ENCODE measurements at regions not wholly inside any gene's neighbourhood (a gene's known extent, or its start where the extent isn't known, plus 50 kb on each side); places are given as distances from the start of the nearest gene placed in this dataset.

DNA sequence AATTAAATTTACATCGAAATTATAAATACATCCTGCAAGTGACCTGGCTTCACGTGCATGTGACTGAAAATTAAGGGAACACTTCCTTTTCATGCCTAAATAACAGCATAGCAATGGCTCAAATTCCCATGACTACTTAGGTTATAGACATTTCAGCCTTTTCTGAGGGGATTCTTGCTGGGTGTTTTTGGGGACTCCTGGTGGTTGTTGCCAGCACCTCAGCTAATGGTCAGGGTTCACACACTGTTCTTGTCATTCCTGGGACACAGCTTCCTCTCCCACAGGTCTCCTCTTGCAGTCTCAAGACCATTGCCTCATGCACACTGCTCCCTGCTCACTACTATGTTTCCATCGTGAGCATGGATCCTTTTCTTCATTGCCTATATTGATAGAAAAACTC lies 148.9 kb upstream of the GLI3 start:
- no peak overlapping the region for H3K27ac ChIP-seq (ENCODE audit: insufficient read length, low read depth, low read length)
- H3K18ac ChIP-seq (ENCODE audit: insufficient read length, low read depth, low read length) = no peak overlapping the region
- H3K79me1 ChIP-seq (ENCODE audit: insufficient read depth, low read depth, low read length, poor library complexity, severe bottlenecking) = no peaks in the 10 kb centered on the region
- H2BK12ac ChIP-seq (ENCODE audit: insufficient read length, low read depth, low read length) = no peak overlapping the region
- no peak overlapping the region for H3K9ac ChIP-seq (ENCODE audit: extremely low read depth, insufficient read length, low read length)
- no peak overlapping the region for H3K23ac ChIP-seq (ENCODE audit: insufficient read length, low read depth, low read length)
- Mint-ChIP-seq H3K27ac (no peak overlapping the region), H3K9me3 (peaks cover 6 to 7% of the 10 kb centered on the region in 2 experiments; a peak in 4 of 5 replicates), H3K4me3 (no peak overlapping the region), H3K4me1 (no peaks in the 10 kb centered on the region), H3K36me3 (ENCODE audit: insufficient read depth in 1 of 3, low read depth in 3 of 3) (peaks cover 0 to 4% (median 0%) of the 10 kb centered on the region in 3 experiments; a peak in 2 of 7 replicates), H3K27me3 (ENCODE audit: low read depth) (no peaks in the 10 kb centered on the region)
- H2AK5ac ChIP-seq (ENCODE audit: insufficient read length, low read length) = no peak overlapping the region
- no peak overlapping the region for H3K56ac ChIP-seq (ENCODE audit: insufficient read length, low read depth, low read length)
- no peak overlapping the region for H4K8ac ChIP-seq (replicated peaks; ENCODE audit: insufficient read length, low read depth, low read length)
- H3K4me2 ChIP-seq (ENCODE audit: insufficient read depth, insufficient read length, low read length) = no peak overlapping the region
- no peak overlapping the region for H2BK5ac ChIP-seq (ENCODE audit: insufficient read length, low read length)
- H2AFZ ChIP-seq (ENCODE audit: low read length) = no peak overlapping the region
- no peak overlapping the region for H2BK120ac ChIP-seq (ENCODE audit: low read depth, low read length, poor library complexity, severe bottlenecking)
- DNase-seq = no peak
- TF ChIP-seq, protein P1, sequence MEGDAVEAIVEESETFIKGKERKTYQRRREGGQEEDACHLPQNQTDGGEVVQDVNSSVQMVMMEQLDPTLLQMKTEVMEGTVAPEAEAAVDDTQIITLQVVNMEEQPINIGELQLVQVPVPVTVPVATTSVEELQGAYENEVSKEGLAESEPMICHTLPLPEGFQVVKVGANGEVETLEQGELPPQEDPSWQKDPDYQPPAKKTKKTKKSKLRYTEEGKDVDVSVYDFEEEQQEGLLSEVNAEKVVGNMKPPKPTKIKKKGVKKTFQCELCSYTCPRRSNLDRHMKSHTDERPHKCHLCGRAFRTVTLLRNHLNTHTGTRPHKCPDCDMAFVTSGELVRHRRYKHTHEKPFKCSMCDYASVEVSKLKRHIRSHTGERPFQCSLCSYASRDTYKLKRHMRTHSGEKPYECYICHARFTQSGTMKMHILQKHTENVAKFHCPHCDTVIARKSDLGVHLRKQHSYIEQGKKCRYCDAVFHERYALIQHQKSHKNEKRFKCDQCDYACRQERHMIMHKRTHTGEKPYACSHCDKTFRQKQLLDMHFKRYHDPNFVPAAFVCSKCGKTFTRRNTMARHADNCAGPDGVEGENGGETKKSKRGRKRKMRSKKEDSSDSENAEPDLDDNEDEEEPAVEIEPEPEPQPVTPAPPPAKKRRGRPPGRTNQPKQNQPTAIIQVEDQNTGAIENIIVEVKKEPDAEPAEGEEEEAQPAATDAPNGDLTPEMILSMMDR (conservative IDR thresholded peaks at IDR 0.05) = peak; percentile 59
- no peak overlapping the region for H2BK20ac ChIP-seq (ENCODE audit: low read depth, low read length, poor library complexity, severe bottlenecking)
- H4K5ac ChIP-seq (ENCODE audit: insufficient read length, low read depth, low read length) = no peak overlapping the region
- WGBS (ENCODE audit: extremely low coverage, insufficient read length, low lambda C conversion rate) = no CpG with 5 or more reads among the region's 3 CpGs
- H3T11ph ChIP-seq (ENCODE audit: low read length) = no peak overlapping the region
- no peaks in the 10 kb centered on the region for H3K9me3 ChIP-seq (ENCODE audit: control insufficient read depth, low read depth, low read length)
- no peaks in the 10 kb centered on the region for H3K4me1 ChIP-seq (ENCODE audit: insufficient read depth, low read length)
- H4K20me1 ChIP-seq (ENCODE audit: control insufficient read depth, insufficient read depth, insufficient read length) = no peaks in the 10 kb centered on the region
- H2BK15ac ChIP-seq (ENCODE audit: low read depth, low read length) = no peak overlapping the region
- H4K91ac ChIP-seq (ENCODE audit: insufficient read length, low read depth, low read length) = no peak overlapping the region
- H3K14ac ChIP-seq (ENCODE audit: insufficient read depth, low read length) = no peak overlapping the region
- H3K79me2 ChIP-seq (ENCODE audit: insufficient read depth, low read length) = no peaks in the 10 kb centered on the region
- no peaks in the 10 kb centered on the region for H3K23me2 ChIP-seq (ENCODE audit: insufficient read length, low read depth, low read length, poor library complexity, severe bottlenecking)
- no peaks in the 10 kb centered on the region for H3K27me3 ChIP-seq (ENCODE audit: insufficient read depth, low read length)
- no peak overlapping the region for H3K4ac ChIP-seq (ENCODE audit: low read depth, low read length)
